Esophagus (tissue), 2 donors: ENCODE measurements at regions not wholly inside any gene's neighbourhood (a gene's known extent, or its start where the extent isn't known, plus 50 kb on each side); places are given as distances from the start of the nearest gene placed in this dataset.

ENCODE experiments used
- H3K27ac ChIP-seq, 2 donors: one replicate each; pipeline ENCODE4 v1.5.1; 2013; ENCODE audit warnings: low read depth in 2 of 2, mild to moderate bottlenecking in 2 of 2, inconsistent platforms in 1 of 2, low read length in 1 of 2, moderate library complexity in 1 of 2
- H3K27me3 ChIP-seq, 2 donors: one replicate each; pipeline ENCODE4 v1.6.1; 2013; ENCODE audit warnings: low read length in 2 of 2, control low read depth in 1 of 2, mild to moderate bottlenecking in 1 of 2; ENCODE audit not compliant: insufficient read depth in 2 of 2, control insufficient read depth in 1 of 2
- H3K36me3 ChIP-seq, 2 donors: one replicate each; pipeline ENCODE4 v1.6.1; 2013; ENCODE audit warnings: low read length in 1 of 2; ENCODE audit not compliant: control insufficient read depth in 2 of 2, insufficient read depth in 2 of 2
- H3K4me1 ChIP-seq, 2 donors: one replicate each; pipeline ENCODE4 v1.6.1; 2013; ENCODE audit warnings: low read length in 1 of 2; ENCODE audit not compliant: control insufficient read depth in 2 of 2, insufficient read depth in 2 of 2
- H3K4me3 ChIP-seq, 2 donors: one replicate each; pipeline ENCODE4 v1.5.1; 2013; ENCODE audit warnings: low read length in 2 of 2, mild to moderate bottlenecking in 2 of 2, low read depth in 1 of 2, moderate library complexity in 1 of 2
- H3K9me3 ChIP-seq, 2 donors: one replicate each; pipeline ENCODE4 v1.6.1; 2013; ENCODE audit warnings: mild to moderate bottlenecking in 2 of 2, low read depth in 1 of 2, low read length in 1 of 2, moderate library complexity in 1 of 2; ENCODE audit not compliant: control insufficient read depth in 2 of 2, insufficient read depth in 1 of 2
- whole genome bisulfite sequencing, 2 donors: extraction: QIAGEN DNeasy Blood & Tissue Kit; methylation state at CpG; one replicate each; pipeline ENCODE4 v1.1.7; 2013; 5-methylcytosine and 5-hydroxymethylcytosine counted together
- donor health status: healthy with polysubstance abuse.
- donor health status: Bipolar disorder and iron deficiency.

GRCh38 chr10:131588704-131589220, 277.2 kb upstream of the TCERG1L start:
- peaks cover 0 to 10% of the 10 kb centered on the region in 2 donors for H3K9me3 ChIP-seq
- no peak overlapping the region for H3K4me3 ChIP-seq
- H3K36me3 ChIP-seq, result no peaks in the 10 kb centered on the region
- H3K27ac ChIP-seq, result no peak overlapping the region
- H3K27me3 ChIP-seq, result no peaks in the 10 kb centered on the region
- 79 to 81% methylated on average over 11 of the region's 11 CpGs for WGBS, 2 donors
- H3K4me1 ChIP-seq, result no peaks in the 10 kb centered on the region

- H3K27me3 ChIP-seq, result no peaks in the 10 kb centered on the region
- peaks cover 0 to 10% of the 10 kb centered on the region in 2 donors for H3K9me3 ChIP-seq
- H3K36me3 ChIP-seq, result no peaks in the 10 kb centered on the region
- no peak overlapping the region for H3K4me3 ChIP-seq
- no peak overlapping the region for H3K27ac ChIP-seq
- 67 to 85% methylated on average over 1 of the region's 1 CpG for WGBS, 2 donors
- no peaks in the 10 kb centered on the region for H3K4me1 ChIP-seq
Measured at GRCh38 chr10:131590567-131590966, 279.0 kb upstream of the TCERG1L start.

GRCh38 chr10:131591936-131592335, 280.4 kb upstream of the TCERG1L start:
- Histone ChIP-seq H3K27ac (no peak overlapping the region), H3K4me1 (no peaks in the 10 kb centered on the region), H3K27me3 (no peaks in the 10 kb centered on the region), H3K4me3 (no peak overlapping the region), H3K9me3 (peaks cover 0 to 7% of the 10 kb centered on the region in 2 donors), H3K36me3 (no peaks in the 10 kb centered on the region)

GRCh38 chr10:131609176-131609575, 291.6 kb upstream of the PPP2R2D start:
- no peak overlapping the region for H3K4me3 ChIP-seq
- H3K36me3 ChIP-seq, result no peaks in the 10 kb centered on the region
- H3K9me3 ChIP-seq, result peaks cover 2 to 3% of the 10 kb centered on the region in 2 donors
- H3K27me3 ChIP-seq, result peaks cover 0 to 3% of the 10 kb centered on the region in 2 donors
- H3K4me1 ChIP-seq, result no peaks in the 10 kb centered on the region
- WGBS, 2 donors, result 80% methylated on average over 12 of the region's 12 CpGs
- no peak overlapping the region for H3K27ac ChIP-seq

DNA sequence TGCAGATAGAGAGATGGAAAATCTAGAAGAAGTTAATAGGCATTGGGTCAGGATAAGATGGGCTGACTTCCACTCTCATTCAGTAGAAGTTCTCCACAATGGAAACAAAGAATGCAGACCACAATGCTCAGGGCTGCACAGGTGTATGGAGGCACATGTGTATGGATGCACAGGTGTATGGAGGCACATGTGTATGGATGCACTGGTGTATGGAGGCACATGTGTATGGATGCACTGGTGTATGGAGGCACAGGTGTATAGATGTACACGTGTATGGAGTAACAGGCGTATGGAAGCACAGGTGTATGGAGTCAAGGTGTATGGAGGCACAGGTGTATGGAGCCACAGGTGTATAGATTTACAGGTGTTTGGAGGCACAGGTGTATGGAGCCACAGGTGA, 285.7 kb upstream of the PPP2R2D start:
- H3K36me3 ChIP-seq, result no peaks in the 10 kb centered on the region
- no peaks in the 10 kb centered on the region for H3K9me3 ChIP-seq
- no peaks in the 10 kb centered on the region for H3K27me3 ChIP-seq
- H3K4me3 ChIP-seq, result no peak overlapping the region
- no peak overlapping the region for H3K27ac ChIP-seq
- no peaks in the 10 kb centered on the region for H3K4me1 ChIP-seq
- WGBS, 2 donors, result 86 to 88% methylated on average over 2 of the region's 2 CpGs

DNA sequence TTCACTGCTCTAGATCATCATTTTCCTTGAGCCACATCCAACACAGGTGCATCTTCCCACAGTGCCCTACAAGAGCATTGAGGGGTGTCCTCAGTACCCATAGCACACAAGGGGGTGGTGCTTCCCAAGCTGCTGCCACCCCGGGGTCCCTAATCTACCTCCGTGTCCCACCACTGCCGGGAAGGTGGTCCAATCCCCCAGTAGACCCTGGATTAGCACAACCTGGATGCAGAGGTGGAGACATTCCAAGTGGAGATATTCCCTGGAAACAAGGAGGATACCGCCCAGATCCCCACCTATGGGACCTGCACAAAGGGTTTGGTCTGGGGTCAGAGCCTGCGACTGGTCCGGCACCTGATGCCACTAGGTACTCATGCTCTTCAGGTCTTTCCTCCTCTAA, 284.8 kb upstream of the PPP2R2D start:
- no peaks in the 10 kb centered on the region for H3K27me3 ChIP-seq
- H3K36me3 ChIP-seq, result no peaks in the 10 kb centered on the region
- WGBS, 2 donors, result 94 to 98% methylated on average over 6 of the region's 6 CpGs
- H3K9me3 ChIP-seq, result no peaks in the 10 kb centered on the region
- H3K4me3 ChIP-seq, result no peak overlapping the region
- no peaks in the 10 kb centered on the region for H3K4me1 ChIP-seq
- no peak overlapping the region for H3K27ac ChIP-seq

GRCh38 chr10:131617113-131617858, 283.5 kb upstream of the PPP2R2D start:
- Histone ChIP-seq H3K27me3 (no peaks in the 10 kb centered on the region), H3K27ac (no peak overlapping the region), H3K36me3 (no peaks in the 10 kb centered on the region), H3K4me3 (no peak overlapping the region), H3K9me3 (no peaks in the 10 kb centered on the region), H3K4me1 (no peaks in the 10 kb centered on the region)
- WGBS, 2 donors, result 68% methylated on average over 36 of the region's 36 CpGs

DNA sequence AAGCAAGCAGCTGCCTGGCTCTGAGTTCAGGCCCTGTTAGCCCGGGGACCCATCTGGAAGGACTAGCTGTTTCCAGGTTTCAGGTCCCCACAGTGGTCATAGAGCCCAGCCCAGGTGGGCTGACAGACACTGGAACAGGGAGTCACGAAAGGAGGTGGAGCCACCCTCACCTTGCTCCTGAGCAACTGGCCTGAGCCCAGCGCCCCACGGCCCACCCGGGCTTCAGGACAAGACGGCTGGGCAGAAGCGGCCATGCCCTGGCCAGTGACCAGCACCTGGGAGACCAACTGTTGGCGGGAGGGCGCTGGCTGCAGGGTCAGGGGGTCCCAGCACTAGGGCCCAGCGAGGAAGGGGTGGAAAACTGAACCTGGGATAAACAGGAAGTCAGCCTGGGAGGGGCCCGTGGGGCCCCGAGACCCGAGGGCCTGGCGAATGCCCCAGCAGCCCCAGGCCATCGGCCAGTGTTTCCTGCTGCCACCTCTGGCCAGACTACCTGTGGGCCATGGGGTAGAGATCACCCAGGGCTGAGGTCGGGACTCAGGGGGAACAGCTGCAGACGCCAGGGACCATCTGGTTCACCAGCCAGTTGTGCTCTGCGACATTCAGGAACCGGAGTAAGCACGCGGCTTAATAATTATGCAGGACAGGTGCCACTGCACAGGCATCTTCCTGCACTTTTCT, 282.1 kb upstream of the PPP2R2D start:
- no peaks in the 10 kb centered on the region for H3K36me3 ChIP-seq
- H3K27me3 ChIP-seq, result no peaks in the 10 kb centered on the region
- no peak overlapping the region for H3K4me3 ChIP-seq
- no peak overlapping the region for H3K27ac ChIP-seq
- H3K9me3 ChIP-seq, result no peaks in the 10 kb centered on the region
- WGBS, 2 donors, result 56 to 65% methylated on average over 21 of the region's 21 CpGs
- no peaks in the 10 kb centered on the region for H3K4me1 ChIP-seq

DNA sequence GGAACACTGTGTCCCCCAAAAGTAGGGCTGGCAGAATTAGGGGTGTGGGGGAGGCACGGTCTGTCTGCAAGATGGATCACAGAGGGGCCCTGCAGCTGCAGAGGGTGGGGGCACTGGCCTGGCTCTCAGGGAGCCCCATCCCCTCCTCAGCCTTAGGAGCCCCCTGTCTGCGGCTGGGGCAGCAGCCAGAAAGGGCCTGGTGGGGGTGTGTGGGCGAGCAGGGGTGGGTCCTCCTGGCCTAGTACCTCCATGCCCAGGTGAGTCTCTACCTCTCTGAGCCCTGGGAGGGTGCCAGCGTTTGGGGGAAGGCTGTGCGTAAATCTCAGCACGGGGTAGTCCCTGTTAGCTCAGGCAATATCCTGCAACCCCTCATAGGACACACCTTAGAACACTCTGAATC, 280.5 kb upstream of the PPP2R2D start:
- no peaks in the 10 kb centered on the region for H3K4me1 ChIP-seq
- no peaks in the 10 kb centered on the region for H3K36me3 ChIP-seq
- no peaks in the 10 kb centered on the region for H3K27me3 ChIP-seq
- H3K4me3 ChIP-seq, result no peak overlapping the region
- no peaks in the 10 kb centered on the region for H3K9me3 ChIP-seq
- no peak overlapping the region for H3K27ac ChIP-seq
- 82 to 83% methylated on average over 6 of the region's 6 CpGs for WGBS, 2 donors

DNA sequence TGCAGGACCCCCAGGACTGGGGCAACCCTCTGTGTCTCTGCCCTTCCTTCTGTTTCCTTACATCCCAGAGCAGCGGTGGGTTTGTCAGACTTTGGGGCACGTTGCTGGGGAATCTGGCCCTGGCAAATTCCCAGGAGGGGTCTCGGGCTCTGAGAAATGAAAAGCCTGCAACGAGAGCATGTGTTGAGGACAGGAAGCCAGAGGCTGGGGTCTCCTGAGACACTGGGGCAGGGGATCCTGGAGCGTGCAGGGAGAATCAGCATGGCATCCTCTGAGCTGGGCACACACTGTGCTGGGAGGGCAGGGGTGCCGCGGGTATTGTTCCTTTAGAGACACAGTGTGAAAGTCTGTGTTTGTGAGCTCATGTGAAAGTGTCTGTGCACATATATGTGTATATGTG, 279.9 kb upstream of the PPP2R2D start:
- 79 to 80% methylated on average over 7 of the region's 7 CpGs for WGBS, 2 donors
- H3K4me3 ChIP-seq, result no peak overlapping the region
- no peaks in the 10 kb centered on the region for H3K4me1 ChIP-seq
- H3K27ac ChIP-seq, result no peak overlapping the region
- H3K27me3 ChIP-seq, result no peaks in the 10 kb centered on the region
- no peaks in the 10 kb centered on the region for H3K36me3 ChIP-seq
- no peaks in the 10 kb centered on the region for H3K9me3 ChIP-seq
